OCI-LY7 (cell line): ENCODE measurements at regions not wholly inside any gene's neighbourhood (a gene's known extent, or its start where the extent isn't known, plus 50 kb on each side); places are given as distances from the start of the nearest gene placed in this dataset.

ENCODE experiments used
- BruUV-seq: library from RNA; stranded (reverse); fragments of 400-500 nt; replicated peaks from 2 replicates; lab custom pipeline; 2021; lab: Mats Ljungman, UMichigan
- CTCF ChIA-PET: fragments of 300-600 bp; sonication (Branson Sonifier 250); formaldehyde crosslinking; loops from one replicate; lab custom pipeline; 2022; ENCODE audit warnings: antibody characterized with exemption; ENCODE audit not compliant: unreplicated experiment; lab: Charles Lee
- POLR2A ChIA-PET: fragments of 300-600 bp; sonication (Branson Sonifier 250); formaldehyde crosslinking; loops from one replicate; lab custom pipeline; 2022; ENCODE audit warnings: antibody characterized with exemption; lab: Charles Lee
- DNase-seq: peaks from one replicate; pipeline ENCODE4 v3.0.0-alpha.2; 2015; ENCODE audit warnings: low spot score
- H2AFZ ChIP-seq: fragments of 200-600 bp; sonication (generic), shearing (Covaris generic); 2 replicates; pipeline ENCODE4 v1.6.1; 2014; ENCODE audit warnings: mild to moderate bottlenecking, antibody characterized with exemption, low read length, moderate library complexity
- H3K27ac ChIP-seq: fragments of 200-600 bp; sonication (generic); 2 replicates; pipeline ENCODE4 v1.5.1; 2014; ENCODE audit warnings: mixed run types, low read depth, mild to moderate bottlenecking, moderate library complexity, low read length, inconsistent platforms; ENCODE audit not compliant: poor library complexity, severe bottlenecking
- H3K36me3 ChIP-seq: fragments of 200-600 bp; sonication (generic); 2 replicates; pipeline ENCODE4 v1.6.1; 2014; ENCODE audit warnings: mild to moderate bottlenecking, antibody characterized with exemption, low read length, moderate library complexity, mixed read lengths; ENCODE audit not compliant: insufficient read depth
- H3K4me1 ChIP-seq: fragments of 200-600 bp; sonication (generic); 2 replicates; pipeline ENCODE4 v1.5.1; 2014; ENCODE audit warnings: mild to moderate bottlenecking, low read length; ENCODE audit not compliant: insufficient read depth, poor library complexity, severe bottlenecking
- H3K4me2 ChIP-seq: fragments of 200-600 bp; sonication (generic); 2 replicates; pipeline ENCODE4 v1.6.1; 2014; ENCODE audit warnings: mild to moderate bottlenecking, low read length
- H3K4me3 ChIP-seq: fragments of 200-600 bp; sonication (generic); 2 replicates; pipeline ENCODE4 v1.5.1; 2014; ENCODE audit warnings: mild to moderate bottlenecking, low read depth, low read length; ENCODE audit not compliant: poor library complexity, severe bottlenecking
- H3K79me2 ChIP-seq: fragments of 200-600 bp; sonication (generic); 2 replicates; pipeline ENCODE4 v1.6.1; 2016; ENCODE audit warnings: low read depth, mild to moderate bottlenecking, low read length, moderate library complexity, mixed read lengths; ENCODE audit not compliant: insufficient read depth
- H3K9me2 ChIP-seq: fragments of 200-600 bp; sonication (generic); 2 replicates; pipeline ENCODE4 v1.6.1; 2016; ENCODE audit warnings: mild to moderate bottlenecking, low read length, mixed read lengths; ENCODE audit not compliant: insufficient read depth
- H3K9me3 ChIP-seq: fragments of 200-600 bp; sonication (generic); 2 replicates; pipeline ENCODE4 v1.6.1; 2014; ENCODE audit warnings: mild to moderate bottlenecking, mixed run types, low read length, mixed read lengths
- H4K20me1 ChIP-seq: fragments of 200-600 bp; sonication (generic); 2 replicates; pipeline ENCODE4 v1.6.1; 2014; ENCODE audit warnings: mild to moderate bottlenecking, antibody characterized with exemption, low read length, moderate library complexity, mixed read lengths; ENCODE audit not compliant: insufficient read depth
- CTCF ChIP-seq: fragments of 200-600 bp; sonication (generic); conservative IDR thresholded peaks from 2 replicates; pipeline ENCODE4 v1.5.1; 2014; ENCODE audit warnings: mild to moderate bottlenecking, antibody characterized with exemption, low read length, moderate library complexity, mixed read lengths
- EZH2phosphoT487 ChIP-seq: fragments of 200-600 bp; sonication (generic); IDR thresholded peaks from 2 replicates; pipeline ENCODE4 v1.6.1; 2018; ENCODE audit warnings: low read depth, borderline replicate concordance, mild to moderate bottlenecking, mixed run types, antibody characterized with exemption, low read length, moderate library complexity, mixed read lengths
- intact Hi-C: fragments of 100-400 bp; cut with micrococcal nuclease; formaldehyde crosslinking; loops from one replicate; pipeline ENCODE4 v1.10.0; 2022; ENCODE audit not compliant: unreplicated experiment

GRCh38 chr2:222088561-222088960 is 210.2 kb downstream of the PAX3 start:
- no TSS peak for BruUV-seq
- Histone ChIP-seq H4K20me1 (no peaks in the 10 kb centered on the region), H3K9me3 (no peaks in the 10 kb centered on the region), H3K4me3 (no peak overlapping the region), H3K4me1 (no peaks in the 10 kb centered on the region), H3K27ac (no peak overlapping the region), H2AFZ (no peak overlapping the region), H3K79me2 (no peaks in the 10 kb centered on the region), H3K36me3 (no peaks in the 10 kb centered on the region), H3K4me2 (no peak overlapping the region), H3K9me2 (no peaks in the 10 kb centered on the region)
- no peak for TF ChIP-seq EZH2phosphoT487
- ChIA-PET POLR2A (interaction anchor here (1.0 kb wide), 1 partner anchor 11 kb away, joined by 4 read pairs; no protein-coding TSS in a partner anchor), CTCF (no interaction called here)
- intact Hi-C loops: no loop called here
- no peak for DNase-seq

GRCh38 chr2:222087998-222088397 is 210.8 kb downstream of the PAX3 start:
- Histone ChIP-seq H3K27ac (no peak overlapping the region), H3K79me2 (no peaks in the 10 kb centered on the region), H3K9me3 (no peaks in the 10 kb centered on the region), H3K4me1 (no peaks in the 10 kb centered on the region), H3K4me3 (no peak overlapping the region), H3K4me2 (no peak overlapping the region), H4K20me1 (no peaks in the 10 kb centered on the region), H3K36me3 (no peaks in the 10 kb centered on the region), H2AFZ (no peak overlapping the region), H3K9me2 (no peaks in the 10 kb centered on the region)
- DNase-seq: no peak
- intact Hi-C loops: no loop called here
- TF ChIP-seq EZH2phosphoT487 (no peak), CTCF (no peak)
- ChIA-PET CTCF (no interaction called here), POLR2A (interaction anchor here (1.0 kb wide), 1 partner anchor 10 kb away, joined by 4 read pairs; no protein-coding TSS in a partner anchor)
- no TSS peak for BruUV-seq

GRCh38 chr2:222082201-222082600 is 216.6 kb downstream of the PAX3 start:
- Histone ChIP-seq H3K27ac (no peak overlapping the region), H3K79me2 (no peaks in the 10 kb centered on the region), H3K9me3 (no peaks in the 10 kb centered on the region), H2AFZ (no peak overlapping the region), H3K36me3 (no peaks in the 10 kb centered on the region), H3K4me2 (no peak overlapping the region), H3K4me1 (no peaks in the 10 kb centered on the region), H3K9me2 (no peaks in the 10 kb centered on the region), H4K20me1 (no peaks in the 10 kb centered on the region), H3K4me3 (no peak overlapping the region)
- ChIA-PET CTCF (no interaction called here), POLR2A (no interaction called here)
- intact Hi-C loops: no loop called here
- DNase-seq: no peak
- no TSS peak for BruUV-seq
- no peak for TF ChIP-seq CTCF
- TF ChIP-seq EZH2phosphoT487: no peak
